IMR-90 (cell line): ENCODE measurements at regions not wholly inside any gene's neighbourhood (a gene's known extent, or its start where the extent isn't known, plus 50 kb on each side); places are given as distances from the start of the nearest gene placed in this dataset.

Experiments
- ATAC-seq: fragments of 200-7000 bp; cut with Tn5 transposase; 2 replicates; pipeline ENCODE4 v1.9.1; 2020; ENCODE audit warnings: low read depth, mild to moderate bottlenecking, moderate library complexity
- BruUV-seq: library from RNA; stranded (reverse); fragments of 400-500 nt; replicated peaks from 2 replicates; lab custom pipeline; 2021; lab: Mats Ljungman, UMichigan
- CTCF ChIA-PET: fragments of 300-600 bp; formaldehyde crosslinking; extraction: SDS; loops from one replicate; lab custom pipeline; 2021; ENCODE audit warnings: antibody characterized with exemption; lab: Yijun Ruan, JAX
- POLR2A ChIA-PET: fragments of 300-600 bp; sonication (Branson Sonifier 250); formaldehyde crosslinking; loops from one replicate; lab custom pipeline; 2022; ENCODE audit warnings: antibody characterized with exemption; ENCODE audit not compliant: unreplicated experiment; lab: Charles Lee
- DNase-seq: peaks from one replicate; pipeline ENCODE4 v3.0.0; 2013
- H2AFZ ChIP-seq: replicated peaks from 2 replicates; pipeline ENCODE3; 2013; ENCODE audit warnings: low read length, mild to moderate bottlenecking; ENCODE audit not compliant: poor library complexity
- H2AK5ac ChIP-seq: 2 replicates; pipeline ENCODE4 v1.6.1; 2013; ENCODE audit warnings: low read depth, low read length, inconsistent platforms
- H2AK9ac ChIP-seq: replicated peaks from 2 replicates; pipeline ENCODE3; 2013; ENCODE audit warnings: mild to moderate bottlenecking, low read depth, low read length, moderate library complexity; ENCODE audit not compliant: poor library complexity
- H2BK120ac ChIP-seq: 2 replicates; pipeline ENCODE4 v1.6.1; 2013; ENCODE audit warnings: low read depth, low read length, inconsistent platforms
- H2BK15ac ChIP-seq: 3 replicates; pipeline ENCODE4 v1.6.1; 2013; ENCODE audit warnings: low read depth, low read length, inconsistent platforms
- H2BK20ac ChIP-seq: 2 replicates; pipeline ENCODE4 v1.6.1; 2013; ENCODE audit warnings: low read depth, mild to moderate bottlenecking, inconsistent platforms, low read length, moderate library complexity
- H2BK5ac ChIP-seq: 2 replicates; pipeline ENCODE4 v1.6.1; 2013; ENCODE audit warnings: mild to moderate bottlenecking, low read depth, low read length, inconsistent platforms; ENCODE audit not compliant: poor library complexity, severe bottlenecking
- H3K14ac ChIP-seq: replicated peaks from 2 replicates; pipeline ENCODE4 v1.6.1; 2013; ENCODE audit warnings: low read depth, low read length, inconsistent platforms
- H3K18ac ChIP-seq: 2 replicates; pipeline ENCODE4 v1.6.1; 2013; ENCODE audit warnings: low read depth, low read length, control low read depth
- H3K23ac ChIP-seq: 2 replicates; pipeline ENCODE4 v1.6.1; 2013; ENCODE audit warnings: low read depth, low read length, inconsistent platforms
- H3K27ac ChIP-seq: 2 replicates; pipeline ENCODE4 v1.5.1; 2013; ENCODE audit warnings: mild to moderate bottlenecking, control low read depth, low read length; ENCODE audit not compliant: insufficient read depth
- H3K27me3 ChIP-seq: 2 replicates; pipeline ENCODE4 v1.6.1; 2013; ENCODE audit warnings: low read length; ENCODE audit not compliant: control insufficient read depth, insufficient read depth
- H3K36me3 ChIP-seq: 2 replicates; pipeline ENCODE4 v1.6.1; 2013; ENCODE audit warnings: low read length, mixed read lengths; ENCODE audit not compliant: control insufficient read depth, insufficient read depth
- H3K4ac ChIP-seq: 2 replicates; pipeline ENCODE4 v1.6.1; 2013; ENCODE audit warnings: low read depth, low read length, inconsistent platforms
- H3K4me1 ChIP-seq: 2 replicates; pipeline ENCODE4 v1.6.1; 2013; ENCODE audit warnings: low read length, mixed read lengths; ENCODE audit not compliant: control insufficient read depth, insufficient read depth
- H3K4me2 ChIP-seq: 2 replicates; pipeline ENCODE4 v1.6.1; 2013; ENCODE audit warnings: low read depth, mild to moderate bottlenecking, control low read depth, low read length, moderate library complexity
- H3K4me3 ChIP-seq: 2 replicates; pipeline ENCODE4 v1.5.1; 2013; ENCODE audit warnings: low read depth, mild to moderate bottlenecking, control low read depth, low read length, moderate library complexity; ENCODE audit not compliant: insufficient read depth
- H3K56ac ChIP-seq: 2 replicates; pipeline ENCODE4 v1.6.1; 2013; ENCODE audit warnings: low read length, inconsistent platforms; ENCODE audit not compliant: insufficient read depth; ENCODE audit errors: extremely low read depth
- H3K79me1 ChIP-seq, 2 experiments: 2 replicates each; pipeline ENCODE4 v1.6.1; 2013; ENCODE audit warnings: low read length in 2 of 2, inconsistent platforms in 1 of 2, low read depth in 1 of 2
- H3K9ac ChIP-seq: 2 replicates; pipeline ENCODE4 v1.6.1; 2013; ENCODE audit warnings: low read depth, low read length, control low read depth
- H3K9me1 ChIP-seq: 2 replicates; pipeline ENCODE4 v1.6.1; 2013; ENCODE audit warnings: low read length, inconsistent platforms; ENCODE audit not compliant: insufficient read depth
- H3K9me3 ChIP-seq: 2 replicates; pipeline ENCODE4 v1.6.1; 2013; ENCODE audit warnings: low read length; ENCODE audit not compliant: control insufficient read depth, insufficient read depth
- H4K20me1 ChIP-seq: 2 replicates; pipeline ENCODE4 v1.6.1; 2013; ENCODE audit warnings: low read length, inconsistent platforms; ENCODE audit not compliant: insufficient read depth
- H4K5ac ChIP-seq: 2 replicates; pipeline ENCODE4 v1.6.1; 2013; ENCODE audit warnings: mild to moderate bottlenecking, low read depth, low read length, control low read depth
- H4K8ac ChIP-seq, 2 experiments: 2 replicates each; pipeline ENCODE4 v1.6.1; 2013; ENCODE audit warnings: low read depth in 2 of 2, low read length in 2 of 2, control low read depth in 1 of 2, inconsistent platforms in 1 of 2
- H4K91ac ChIP-seq: 2 replicates; pipeline ENCODE4 v1.6.1; 2013; ENCODE audit warnings: low read depth, low read length, inconsistent platforms; ENCODE audit not compliant: insufficient read depth
- POLR2A ChIP-seq: IDR thresholded peaks from 2 replicates; pipeline ENCODE4 v1.6.1; 2012; ENCODE audit warnings: mild to moderate bottlenecking, low read depth, low read length
- WGBS, 2 experiments: methylation state at CpG; one replicate each; pipeline versions ENCODE4 v1.1.5 to v1.1.7; 2013; ENCODE audit warnings: missing lambda C conversion rate in 2 of 2; ENCODE audit not compliant: insufficient read length in 1 of 2; ENCODE audit errors: extremely low coverage in 2 of 2; 5-methylcytosine and 5-hydroxymethylcytosine counted together
- dilution Hi-C: fragments of 300-500 bp; cut with HindIII; formaldehyde crosslinking; loops from one replicate; pipeline ENCODE4 v1.14.3; 2018; ENCODE audit warnings: low sequenced_read_pairs; ENCODE audit not compliant: unreplicated experiment
- in situ Hi-C: fragments of 300-500 bp; cut with MboI; formaldehyde crosslinking; loops from 3 replicates; pipeline ENCODE4 v1.14.3; 2019; ENCODE audit warnings: low sequenced_read_pairs, inconsistent platforms, mixed read lengths
- intact Hi-C: fragments of 100-400 bp; cut with micrococcal nuclease; formaldehyde crosslinking; loops from 2 replicates; pipeline ENCODE4 v1.10.0; 2022
- TF ChIP-seq, protein P1 (sequence below): fragments of 150-350 bp; IDR thresholded peaks from 2 replicates; pipeline ENCODE4 v1.6.1; 2016; ENCODE audit warnings: low read depth, mild to moderate bottlenecking, low read length, moderate library complexity, borderline replicate concordance

DNA sequence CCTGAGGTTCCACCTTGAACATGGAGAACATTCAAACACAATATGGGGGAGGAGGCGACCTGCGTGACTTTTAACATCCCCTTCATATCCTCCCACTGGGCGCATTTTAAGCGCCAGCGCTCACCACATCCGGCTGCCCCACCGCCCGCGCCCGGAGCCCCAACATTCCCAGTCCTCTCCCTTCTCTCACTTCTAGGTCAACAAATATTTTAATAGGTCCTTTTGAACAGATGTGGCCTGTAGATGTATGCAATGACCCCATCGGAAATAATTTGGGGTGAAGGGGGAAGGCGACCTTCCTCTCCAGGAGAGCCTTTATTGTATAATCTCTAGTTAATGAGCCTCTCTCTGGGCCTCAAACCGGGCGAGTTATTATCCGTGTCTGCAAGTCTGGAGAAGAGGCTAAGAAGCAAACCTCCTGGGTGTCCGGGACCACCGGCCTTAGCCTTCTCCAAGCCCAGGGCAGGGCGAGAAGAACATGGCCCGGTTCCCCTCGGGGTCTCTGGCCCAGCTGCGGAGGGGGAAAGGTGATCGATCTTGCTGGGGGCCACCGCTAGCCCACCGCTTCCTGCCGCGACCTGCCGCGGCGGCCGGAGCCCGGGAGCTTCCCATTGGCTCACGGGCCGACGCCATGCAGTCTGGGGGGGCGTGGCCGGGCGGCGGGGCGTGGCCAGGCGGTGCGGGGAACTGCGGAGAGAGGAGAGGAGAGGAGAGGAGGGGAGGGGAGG lies 83.2 kb upstream of the HMGA2 start:
- H3K56ac ChIP-seq, result peak overlapping the region; percentile 79; the same call in 1 of the 2 replicates
- H3K4ac ChIP-seq, result peak overlapping the region; percentile 82
- no TSS peak for BruUV-seq
- no peaks in the 10 kb centered on the region for H3K9me1 ChIP-seq
- no peaks in the 10 kb centered on the region for H3K36me3 ChIP-seq
- H2BK5ac ChIP-seq, result peak overlapping the region; percentile 74
- H3K9me3 ChIP-seq, result no peaks in the 10 kb centered on the region
- H4K8ac ChIP-seq, result peak overlapping the region; percentile 35 to 49
- H3K9ac ChIP-seq, result peak overlapping the region; percentile 51; the same call in 1 of the 2 replicates
- DNase-seq, result peak; percentile 74
- peak overlapping the region; percentile 69 for H2BK20ac ChIP-seq
- intact Hi-C loops (loop anchor here (2.0 to 10.0 kb wide), 4 partner anchors 138 to 436 kb away; no protein-coding TSS in a partner anchor), in situ Hi-C loops (no loop called here), dilution Hi-C loops (no loop called here)
- H3K27me3 ChIP-seq, result no peaks in the 10 kb centered on the region
- peak overlapping the region; percentile 17 for H2AK5ac ChIP-seq
- peak overlapping the region; percentile 75 for H3K14ac ChIP-seq
- H3K4me2 ChIP-seq, result peak overlapping the region; percentile 93
- ChIA-PET POLR2A (interaction anchor here (0.6 kb wide), 2 partner anchors 88 to 203 kb away, joined by 4 read pairs; no protein-coding TSS in a partner anchor), CTCF (interaction anchor here (0.5 kb wide), 1 partner anchor 68 kb away, joined by 3 read pairs; no protein-coding TSS in a partner anchor)
- H3K23ac ChIP-seq, result peak overlapping the region; percentile 67
- H2BK15ac ChIP-seq, result peak overlapping the region; percentile 37; the same call in 1 of the 3 replicates
- peak; percentile 98 for ATAC-seq
- H2AFZ ChIP-seq, result peak overlapping the region; percentile 100
- H3K79me1 ChIP-seq, result peaks cover 0 to 19% of the 10 kb centered on the region in 2 experiments; a peak in 2 of 4 replicates
- peak overlapping the region; percentile 55 for H4K91ac ChIP-seq
- 0% methylated on average over 12 of the region's 42 CpGs; no CpG with 5 or more reads in 1 of the 2 experiments for WGBS, 2 experiments
- peak overlapping the region; percentile 76 for H3K27ac ChIP-seq
- H3K4me3 ChIP-seq, result peak overlapping the region; percentile 83
- peaks cover 2% of the 10 kb centered on the region; the same call in 1 of the 2 replicates for H3K4me1 ChIP-seq
- no peaks in the 10 kb centered on the region for H4K20me1 ChIP-seq
- H2BK120ac ChIP-seq, result peak overlapping the region; percentile 71
- H2AK9ac ChIP-seq, result peak overlapping the region; percentile 83
- peak overlapping the region; percentile 88 for H4K5ac ChIP-seq
- H3K18ac ChIP-seq, result peak overlapping the region; percentile 81
- TF ChIP-seq, protein P1, sequence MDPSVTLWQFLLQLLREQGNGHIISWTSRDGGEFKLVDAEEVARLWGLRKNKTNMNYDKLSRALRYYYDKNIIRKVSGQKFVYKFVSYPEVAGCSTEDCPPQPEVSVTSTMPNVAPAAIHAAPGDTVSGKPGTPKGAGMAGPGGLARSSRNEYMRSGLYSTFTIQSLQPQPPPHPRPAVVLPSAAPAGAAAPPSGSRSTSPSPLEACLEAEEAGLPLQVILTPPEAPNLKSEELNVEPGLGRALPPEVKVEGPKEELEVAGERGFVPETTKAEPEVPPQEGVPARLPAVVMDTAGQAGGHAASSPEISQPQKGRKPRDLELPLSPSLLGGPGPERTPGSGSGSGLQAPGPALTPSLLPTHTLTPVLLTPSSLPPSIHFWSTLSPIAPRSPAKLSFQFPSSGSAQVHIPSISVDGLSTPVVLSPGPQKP, result no peak
- TF ChIP-seq POLR2A, result peak; percentile 52; the same call in 1 of the 2 replicates
